ENCODE measurements at regions not wholly inside any gene's neighbourhood (a gene's known extent, or its start where the extent isn't known, plus 50 kb on each side); places are given as distances from the start of the nearest gene placed in this dataset.
A peak's percentile ranks its signal among the peaks of the same experiment; 100 is the strongest.

DNA sequence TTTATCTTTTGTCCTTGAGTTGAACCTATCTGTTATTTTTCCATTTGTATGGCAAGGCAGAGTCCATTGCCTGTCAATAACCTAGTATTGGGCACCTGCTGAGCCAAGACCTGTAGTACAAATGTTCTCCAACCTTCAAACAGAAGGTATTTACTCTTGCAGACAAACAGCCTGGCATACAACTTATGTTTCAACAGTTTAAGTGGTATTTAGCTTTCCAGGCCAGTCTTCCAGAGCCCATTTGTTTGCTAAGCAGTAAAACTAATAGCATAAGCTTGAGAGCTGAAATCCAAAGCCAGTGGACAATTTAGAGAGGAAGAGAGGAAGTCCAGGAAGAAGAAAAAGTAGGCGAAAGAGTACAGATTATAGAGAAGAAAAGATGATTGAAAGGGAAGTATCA is 979.3 kb downstream of the GLUD2 start:
- no peaks in the 10 kb centered on the region for H3K36me3 ChIP-seq (replicated peaks; ENCODE audit: insufficient read depth, low read length)

DNA sequence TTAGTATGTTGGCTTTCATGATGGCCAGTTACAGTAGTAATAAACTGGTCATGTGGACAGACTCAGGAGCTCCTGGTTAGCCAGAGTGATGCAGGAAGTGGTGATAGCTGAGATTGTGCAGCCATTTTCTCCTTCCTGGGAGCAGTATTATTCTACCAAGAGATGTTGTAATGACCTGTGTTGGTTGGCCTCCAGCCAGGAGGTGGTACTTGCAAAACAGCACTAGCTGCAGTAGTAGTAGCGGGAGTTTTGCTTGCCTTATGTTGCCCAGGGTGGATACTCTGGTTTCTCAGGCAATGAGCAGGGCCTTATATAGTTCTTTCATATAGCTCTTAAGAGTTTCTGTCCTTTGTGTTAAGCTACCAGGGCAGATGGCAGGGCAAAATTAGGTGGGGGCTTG is 998.8 kb downstream of the GLUD2 start:
- no peaks in the 10 kb centered on the region for H3K9me3 ChIP-seq (replicated peaks; ENCODE audit: insufficient read depth, low read length)
- H3K9me2 ChIP-seq (replicated peaks; ENCODE audit: insufficient read depth, low read length) = no peaks in the 10 kb centered on the region
- no peaks in the 10 kb centered on the region for H3K79me2 ChIP-seq (ENCODE audit: low read length)
- no peaks in the 10 kb centered on the region for H3K36me3 ChIP-seq (replicated peaks; ENCODE audit: insufficient read depth, low read length)
- H3K27me3 ChIP-seq (replicated peaks; ENCODE audit: insufficient read depth, low read length) = no peaks in the 10 kb centered on the region
- no peak overlapping the region for H3K4me2 ChIP-seq (ENCODE audit: low read depth, low read length)
- DNase-seq = no peak
- H2AFZ ChIP-seq (ENCODE audit: low read length) = no peak overlapping the region
- 0 out of 2 replicates have a peak, but pooled peaks cover 4% of the 10 kb centered on the region for H3K4me1 ChIP-seq (ENCODE audit: low read length)
- H3F3A ChIP-seq (ENCODE audit: insufficient read depth, low read length) = no peaks in the 10 kb centered on the region
- no peak overlapping the region for H3K4me3 ChIP-seq (ENCODE audit: low read length)
- H3K9ac ChIP-seq (ENCODE audit: low read length) = no peak overlapping the region
- no peaks in the 10 kb centered on the region for H4K20me1 ChIP-seq (ENCODE audit: insufficient read depth, low read length)
- no peak for TF ChIP-seq EZH2phosphoT487 (IDR thresholded peaks at IDR 0.05; ENCODE audit: low read length)
- no peak for TF ChIP-seq EZH2 (optimal IDR thresholded peaks at IDR 0.05; ENCODE audit: low read depth, low read length)
- TF ChIP-seq, protein P1, sequence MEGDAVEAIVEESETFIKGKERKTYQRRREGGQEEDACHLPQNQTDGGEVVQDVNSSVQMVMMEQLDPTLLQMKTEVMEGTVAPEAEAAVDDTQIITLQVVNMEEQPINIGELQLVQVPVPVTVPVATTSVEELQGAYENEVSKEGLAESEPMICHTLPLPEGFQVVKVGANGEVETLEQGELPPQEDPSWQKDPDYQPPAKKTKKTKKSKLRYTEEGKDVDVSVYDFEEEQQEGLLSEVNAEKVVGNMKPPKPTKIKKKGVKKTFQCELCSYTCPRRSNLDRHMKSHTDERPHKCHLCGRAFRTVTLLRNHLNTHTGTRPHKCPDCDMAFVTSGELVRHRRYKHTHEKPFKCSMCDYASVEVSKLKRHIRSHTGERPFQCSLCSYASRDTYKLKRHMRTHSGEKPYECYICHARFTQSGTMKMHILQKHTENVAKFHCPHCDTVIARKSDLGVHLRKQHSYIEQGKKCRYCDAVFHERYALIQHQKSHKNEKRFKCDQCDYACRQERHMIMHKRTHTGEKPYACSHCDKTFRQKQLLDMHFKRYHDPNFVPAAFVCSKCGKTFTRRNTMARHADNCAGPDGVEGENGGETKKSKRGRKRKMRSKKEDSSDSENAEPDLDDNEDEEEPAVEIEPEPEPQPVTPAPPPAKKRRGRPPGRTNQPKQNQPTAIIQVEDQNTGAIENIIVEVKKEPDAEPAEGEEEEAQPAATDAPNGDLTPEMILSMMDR (IDR thresholded peaks at IDR 0.05; ENCODE audit: low read length) = no peak
- H3K27ac ChIP-seq (ENCODE audit: low read length) = no peak overlapping the region

More for the DNA sequence above, 979.3 kb downstream of the GLUD2 start:
- Histone ChIP-seq H3K79me2 (ENCODE audit: low read length) (no peaks in the 10 kb centered on the region), H3K9me2 (replicated peaks; ENCODE audit: insufficient read depth, low read length) (no peaks in the 10 kb centered on the region), H3K9me3 (replicated peaks; ENCODE audit: insufficient read depth, low read length) (no peaks in the 10 kb centered on the region), H2AFZ (ENCODE audit: low read length) (no peak overlapping the region), H3K9ac (ENCODE audit: low read length) (no peak overlapping the region), H3K4me1 (ENCODE audit: low read length) (no peaks in the 10 kb centered on the region), H3F3A (ENCODE audit: insufficient read depth, low read length) (no peaks in the 10 kb centered on the region), H3K4me2 (ENCODE audit: low read depth, low read length) (no peak overlapping the region), H4K20me1 (ENCODE audit: insufficient read depth, low read length) (no peaks in the 10 kb centered on the region), H3K27ac (ENCODE audit: low read length) (no peak overlapping the region), H3K4me3 (ENCODE audit: low read length) (no peak overlapping the region), H3K27me3 (replicated peaks; ENCODE audit: insufficient read depth, low read length) (no peaks in the 10 kb centered on the region)
- no peak for DNase-seq
- no peak for TF ChIP-seq EZH2phosphoT487 (IDR thresholded peaks at IDR 0.05; ENCODE audit: low read length)
- TF ChIP-seq, protein P1 (IDR thresholded peaks at IDR 0.05; ENCODE audit: low read length) = no peak
- no peak for TF ChIP-seq EZH2 (optimal IDR thresholded peaks at IDR 0.05; ENCODE audit: low read depth, low read length)

DNA sequence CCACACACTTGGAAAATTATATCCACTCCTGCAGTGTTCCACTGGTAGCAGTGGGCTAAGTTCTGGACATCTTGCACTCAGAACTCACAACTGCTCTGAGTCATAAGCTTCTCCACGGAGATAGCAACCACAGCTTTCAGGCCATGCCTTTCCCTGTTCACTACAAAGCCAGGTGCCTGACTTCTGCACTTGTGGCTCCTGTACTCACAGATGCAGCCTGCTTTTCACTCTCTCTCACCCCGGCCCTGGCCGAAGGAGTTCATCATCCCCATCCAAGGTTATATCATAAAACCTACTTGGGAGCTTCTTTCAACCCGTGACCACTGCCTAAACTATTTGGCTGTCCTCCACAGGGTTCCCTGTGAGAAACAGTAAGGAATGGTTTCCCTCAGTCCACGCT is 999.4 kb downstream of the GLUD2 start:
- no peak overlapping the region for H3K9ac ChIP-seq (ENCODE audit: low read length)

More for the DNA sequence above, 999.4 kb downstream of the GLUD2 start:
- Histone ChIP-seq H3K36me3 (replicated peaks; ENCODE audit: insufficient read depth, low read length) (no peaks in the 10 kb centered on the region), H3F3A (ENCODE audit: insufficient read depth, low read length) (no peaks in the 10 kb centered on the region), H3K4me2 (ENCODE audit: low read depth, low read length) (no peak overlapping the region), H3K27ac (ENCODE audit: low read length) (no peak overlapping the region), H3K9me3 (replicated peaks; ENCODE audit: insufficient read depth, low read length) (no peaks in the 10 kb centered on the region), H3K4me3 (ENCODE audit: low read length) (no peak overlapping the region), H4K20me1 (ENCODE audit: insufficient read depth, low read length) (no peaks in the 10 kb centered on the region), H3K27me3 (replicated peaks; ENCODE audit: insufficient read depth, low read length) (no peaks in the 10 kb centered on the region), H3K9me2 (replicated peaks; ENCODE audit: insufficient read depth, low read length) (no peaks in the 10 kb centered on the region), H3K79me2 (ENCODE audit: low read length) (no peaks in the 10 kb centered on the region), H3K4me1 (ENCODE audit: low read length) (0 out of 2 replicates have a peak, but pooled peaks cover 4% of the 10 kb centered on the region), H2AFZ (ENCODE audit: low read length) (no peak overlapping the region)
- TF ChIP-seq EZH2 (optimal IDR thresholded peaks at IDR 0.05; ENCODE audit: low read depth, low read length) = no peak
- no peak for TF ChIP-seq EZH2phosphoT487 (IDR thresholded peaks at IDR 0.05; ENCODE audit: low read length)
- TF ChIP-seq, protein P1 (IDR thresholded peaks at IDR 0.05; ENCODE audit: low read length) = no peak
- peak; percentile 10 for DNase-seq
